ENCODE measurements at regions not wholly inside any gene's neighbourhood (a gene's known extent, or its start where the extent isn't known, plus 50 kb on each side); places are given as distances from the start of the nearest gene placed in this dataset.

DNA sequence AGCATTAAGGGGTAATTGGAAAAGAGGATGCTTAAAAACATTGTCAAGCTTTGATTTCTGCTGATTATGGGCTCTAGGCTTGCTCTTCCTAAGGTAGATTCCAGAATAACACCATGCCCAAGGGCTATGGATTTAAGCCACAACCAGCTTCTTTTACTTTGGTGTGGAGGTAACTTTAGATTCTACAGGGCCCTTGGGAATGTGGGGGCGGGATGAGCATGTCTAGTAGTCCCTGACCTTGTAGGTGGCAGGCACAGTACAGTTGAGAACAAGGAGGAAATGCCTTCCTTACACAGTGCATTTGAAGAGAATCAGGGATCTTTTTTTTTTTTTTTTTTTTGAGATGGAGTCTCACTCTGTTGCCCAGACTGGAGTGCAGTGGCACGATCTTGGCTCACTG is 364.2 kb downstream of the NYAP2 start:
- no peak overlapping the region for H3K4me2 ChIP-seq (ENCODE audit: insufficient read depth, insufficient read length, low read length)
- no peak overlapping the region for H3T11ph ChIP-seq (ENCODE audit: low read length)
- no peak overlapping the region for H2BK5ac ChIP-seq (ENCODE audit: insufficient read length, low read length)
- no peaks in the 10 kb centered on the region for H3K27me3 ChIP-seq (ENCODE audit: insufficient read depth, low read length)
- no peaks in the 10 kb centered on the region for H3K9me3 ChIP-seq (ENCODE audit: control insufficient read depth, low read depth, low read length)
- no peak overlapping the region for H3K14ac ChIP-seq (ENCODE audit: insufficient read depth, low read length)
- WGBS (ENCODE audit: extremely low coverage, insufficient read length, low lambda C conversion rate): no CpG with 5 or more reads among the region's 2 CpGs
- no peak overlapping the region for H2BK120ac ChIP-seq (ENCODE audit: low read depth, low read length, poor library complexity, severe bottlenecking)
- no peaks in the 10 kb centered on the region for H3K4me1 ChIP-seq (ENCODE audit: insufficient read depth, low read length)
- H4K8ac ChIP-seq (replicated peaks; ENCODE audit: insufficient read length, low read depth, low read length): no peak overlapping the region
- no peak overlapping the region for H2BK12ac ChIP-seq (ENCODE audit: insufficient read length, low read depth, low read length)
- H3K18ac ChIP-seq (ENCODE audit: insufficient read length, low read depth, low read length): no peak overlapping the region
- no peak overlapping the region for H4K91ac ChIP-seq (ENCODE audit: insufficient read length, low read depth, low read length)
- no peak overlapping the region for H3K27ac Mint-ChIP-seq
- H3K27me3 Mint-ChIP-seq (ENCODE audit: low read depth): no peaks in the 10 kb centered on the region
- H4K20me1 ChIP-seq (ENCODE audit: control insufficient read depth, insufficient read depth, insufficient read length): no peaks in the 10 kb centered on the region
- no peaks in the 10 kb centered on the region for H3K23me2 ChIP-seq (ENCODE audit: insufficient read length, low read depth, low read length, poor library complexity, severe bottlenecking)
- no peak overlapping the region for H3K23ac ChIP-seq (ENCODE audit: insufficient read length, low read depth, low read length)
- H2AK5ac ChIP-seq (ENCODE audit: insufficient read length, low read length): no peak overlapping the region
- DNase-seq: no peak
- H2BK15ac ChIP-seq (ENCODE audit: low read depth, low read length): no peak overlapping the region
- H3K9me3 Mint-ChIP-seq: no peaks in the 10 kb centered on the region
- no peak overlapping the region for H3K4ac ChIP-seq (ENCODE audit: low read depth, low read length)
- no peak overlapping the region for H3K27ac ChIP-seq (ENCODE audit: insufficient read length, low read depth, low read length)
- no peak overlapping the region for H4K5ac ChIP-seq (ENCODE audit: insufficient read length, low read depth, low read length)
- no peaks in the 10 kb centered on the region for H3K79me1 ChIP-seq (ENCODE audit: insufficient read depth, low read depth, low read length, poor library complexity, severe bottlenecking)
- H2AFZ ChIP-seq (ENCODE audit: low read length): no peak overlapping the region
- H3K56ac ChIP-seq (ENCODE audit: insufficient read length, low read depth, low read length): no peak overlapping the region
- no peaks in the 10 kb centered on the region for H3K36me3 Mint-ChIP-seq (ENCODE audit: insufficient read depth in 1 of 3, low read depth in 3 of 3)
- H2BK20ac ChIP-seq (ENCODE audit: low read depth, low read length, poor library complexity, severe bottlenecking): no peak overlapping the region
- H3K4me1 Mint-ChIP-seq: no peaks in the 10 kb centered on the region
- H3K9ac ChIP-seq (ENCODE audit: extremely low read depth, insufficient read length, low read length): no peak overlapping the region
- H3K79me2 ChIP-seq (ENCODE audit: insufficient read depth, low read length): no peaks in the 10 kb centered on the region
- no peak overlapping the region for H3K4me3 Mint-ChIP-seq
- TF ChIP-seq, protein P1, sequence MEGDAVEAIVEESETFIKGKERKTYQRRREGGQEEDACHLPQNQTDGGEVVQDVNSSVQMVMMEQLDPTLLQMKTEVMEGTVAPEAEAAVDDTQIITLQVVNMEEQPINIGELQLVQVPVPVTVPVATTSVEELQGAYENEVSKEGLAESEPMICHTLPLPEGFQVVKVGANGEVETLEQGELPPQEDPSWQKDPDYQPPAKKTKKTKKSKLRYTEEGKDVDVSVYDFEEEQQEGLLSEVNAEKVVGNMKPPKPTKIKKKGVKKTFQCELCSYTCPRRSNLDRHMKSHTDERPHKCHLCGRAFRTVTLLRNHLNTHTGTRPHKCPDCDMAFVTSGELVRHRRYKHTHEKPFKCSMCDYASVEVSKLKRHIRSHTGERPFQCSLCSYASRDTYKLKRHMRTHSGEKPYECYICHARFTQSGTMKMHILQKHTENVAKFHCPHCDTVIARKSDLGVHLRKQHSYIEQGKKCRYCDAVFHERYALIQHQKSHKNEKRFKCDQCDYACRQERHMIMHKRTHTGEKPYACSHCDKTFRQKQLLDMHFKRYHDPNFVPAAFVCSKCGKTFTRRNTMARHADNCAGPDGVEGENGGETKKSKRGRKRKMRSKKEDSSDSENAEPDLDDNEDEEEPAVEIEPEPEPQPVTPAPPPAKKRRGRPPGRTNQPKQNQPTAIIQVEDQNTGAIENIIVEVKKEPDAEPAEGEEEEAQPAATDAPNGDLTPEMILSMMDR (conservative IDR thresholded peaks at IDR 0.05): no peak

All from H9 (cell line).